Glomerular endothelial cell (primary cell): ENCODE measurements at regions not wholly inside any gene's neighbourhood (a gene's known extent, or its start where the extent isn't known, plus 50 kb on each side); places are given as distances from the start of the nearest gene placed in this dataset.

ENCODE experiments used
- DNase-seq: peaks from one replicate; pipeline ENCODE4 v3.0.0-alpha.2; 2011; ENCODE audit warnings: low read depth, low spot score; ENCODE audit errors: extremely low read depth

DNA sequence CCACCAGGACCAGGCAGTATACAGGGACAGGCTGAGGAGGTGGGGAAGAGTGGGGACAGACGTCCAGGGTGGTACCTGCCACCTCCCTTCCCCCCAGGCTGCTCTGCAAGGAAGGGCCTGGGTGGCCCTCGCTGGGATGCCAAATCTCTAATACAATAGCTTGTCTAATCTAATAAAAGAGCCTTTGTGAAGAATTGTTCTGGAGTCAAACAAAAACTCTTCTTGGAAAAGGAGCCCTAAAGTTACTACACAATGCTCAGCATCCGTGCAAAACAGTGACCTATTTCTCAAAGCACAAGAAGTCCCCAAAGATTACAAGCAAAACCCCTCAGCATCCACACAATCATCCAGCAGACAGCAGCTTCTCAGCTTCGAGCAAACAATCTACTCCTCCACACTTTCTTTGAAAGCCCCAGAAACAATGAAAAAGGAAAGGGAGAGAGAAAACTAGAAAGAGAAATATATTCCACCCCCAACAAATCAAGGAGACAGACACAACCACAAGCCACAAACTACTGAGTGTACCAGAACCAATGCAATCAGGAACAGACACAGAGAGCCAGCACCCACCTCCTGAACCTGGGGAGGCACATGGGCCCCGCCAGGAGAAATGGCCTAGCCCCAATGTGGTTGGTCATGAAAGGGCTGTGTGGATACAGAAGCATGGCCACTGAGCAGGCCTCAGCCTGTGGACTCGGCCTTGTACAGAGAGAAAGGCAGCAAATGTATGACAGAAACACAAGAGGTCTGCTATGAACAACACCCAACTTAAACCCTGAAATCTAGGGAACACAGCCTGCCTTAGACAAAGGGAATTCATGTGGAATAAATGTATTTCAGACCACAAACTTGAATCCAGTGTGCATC, 177.1 kb upstream of the CHRNA7 start:
- no peak for DNase-seq

DNA sequence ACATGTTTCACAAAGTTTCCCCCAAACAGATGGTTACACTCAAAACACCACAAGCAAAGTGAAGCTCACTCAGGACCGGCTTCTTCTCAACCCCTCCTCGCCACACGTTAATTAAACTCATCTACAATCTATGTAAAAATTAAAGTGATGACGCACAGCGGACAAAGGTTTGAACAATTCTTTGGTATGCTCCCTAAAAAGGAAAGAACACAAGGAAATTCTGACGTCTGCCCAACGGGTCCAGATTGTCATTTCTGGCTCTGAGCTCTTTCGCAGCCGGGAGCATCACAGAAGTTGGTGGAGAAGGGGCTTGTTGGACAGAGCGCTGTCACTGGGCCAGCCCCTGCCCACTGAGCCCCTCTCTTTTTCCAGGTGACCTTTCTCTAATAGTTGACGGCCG, 173.7 kb upstream of the CHRNA7 start:
- DNase-seq: no peak

DNA sequence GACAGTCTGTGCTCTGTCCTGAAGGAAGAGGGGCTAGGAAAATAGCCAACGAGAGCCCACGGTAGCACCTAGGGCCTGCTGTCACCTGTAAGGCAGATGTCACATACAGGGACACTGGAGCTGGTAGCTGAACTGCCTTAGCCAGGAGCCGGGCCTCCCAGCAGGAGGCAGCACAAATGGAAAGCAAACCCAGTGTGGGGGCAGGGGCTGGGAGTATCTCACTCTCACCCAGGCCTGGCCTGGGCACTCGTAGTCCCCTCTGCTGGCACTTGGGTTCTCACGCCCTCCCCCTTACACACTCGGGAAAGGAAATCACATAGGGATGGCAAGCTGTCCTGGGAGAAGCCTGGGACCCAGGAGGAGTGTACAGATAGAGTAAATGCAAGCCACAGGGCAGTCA, 173.1 kb upstream of the CHRNA7 start:
- DNase-seq: no peak

DNA sequence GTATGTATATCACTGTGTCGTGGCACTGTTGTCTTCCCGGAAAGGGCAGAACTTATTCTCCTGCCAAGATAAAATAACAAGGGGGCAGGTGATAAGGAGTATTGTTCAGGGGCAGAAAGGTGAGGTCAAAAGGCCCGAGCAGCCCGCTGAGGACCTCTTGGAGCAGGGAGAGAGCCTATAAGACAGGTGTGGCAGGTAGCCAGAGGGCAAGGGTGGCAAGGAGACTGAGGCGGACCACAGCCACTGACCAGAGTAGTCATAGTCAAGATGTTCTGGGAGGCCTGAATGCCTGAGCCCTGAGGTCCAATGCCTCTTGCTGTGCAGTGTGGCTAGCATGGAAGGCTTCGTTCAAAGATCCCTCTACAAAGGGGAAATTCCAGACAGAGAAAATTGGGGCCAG, 172.3 kb upstream of the CHRNA7 start:
- no peak for DNase-seq

DNA sequence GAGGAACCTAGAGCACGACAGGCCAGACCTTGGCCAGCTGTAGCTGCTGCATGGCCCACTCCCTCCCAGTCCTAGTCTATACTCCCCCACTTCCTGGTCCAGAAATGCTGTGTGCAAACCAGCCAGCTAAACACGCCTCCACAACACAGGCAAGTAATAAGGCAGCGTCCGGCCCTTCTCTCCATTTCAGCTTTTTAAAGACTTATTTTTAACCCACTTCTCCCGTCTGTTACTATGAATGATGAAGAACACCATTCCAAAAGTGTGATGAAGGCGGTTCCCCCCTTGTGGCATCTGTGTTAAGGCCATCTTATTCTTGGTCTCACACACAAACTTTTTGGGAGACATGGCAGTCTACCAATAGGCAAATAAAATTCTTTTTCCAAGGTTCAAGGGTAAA, 164.1 kb upstream of the CHRNA7 start:
- no peak for DNase-seq

DNA sequence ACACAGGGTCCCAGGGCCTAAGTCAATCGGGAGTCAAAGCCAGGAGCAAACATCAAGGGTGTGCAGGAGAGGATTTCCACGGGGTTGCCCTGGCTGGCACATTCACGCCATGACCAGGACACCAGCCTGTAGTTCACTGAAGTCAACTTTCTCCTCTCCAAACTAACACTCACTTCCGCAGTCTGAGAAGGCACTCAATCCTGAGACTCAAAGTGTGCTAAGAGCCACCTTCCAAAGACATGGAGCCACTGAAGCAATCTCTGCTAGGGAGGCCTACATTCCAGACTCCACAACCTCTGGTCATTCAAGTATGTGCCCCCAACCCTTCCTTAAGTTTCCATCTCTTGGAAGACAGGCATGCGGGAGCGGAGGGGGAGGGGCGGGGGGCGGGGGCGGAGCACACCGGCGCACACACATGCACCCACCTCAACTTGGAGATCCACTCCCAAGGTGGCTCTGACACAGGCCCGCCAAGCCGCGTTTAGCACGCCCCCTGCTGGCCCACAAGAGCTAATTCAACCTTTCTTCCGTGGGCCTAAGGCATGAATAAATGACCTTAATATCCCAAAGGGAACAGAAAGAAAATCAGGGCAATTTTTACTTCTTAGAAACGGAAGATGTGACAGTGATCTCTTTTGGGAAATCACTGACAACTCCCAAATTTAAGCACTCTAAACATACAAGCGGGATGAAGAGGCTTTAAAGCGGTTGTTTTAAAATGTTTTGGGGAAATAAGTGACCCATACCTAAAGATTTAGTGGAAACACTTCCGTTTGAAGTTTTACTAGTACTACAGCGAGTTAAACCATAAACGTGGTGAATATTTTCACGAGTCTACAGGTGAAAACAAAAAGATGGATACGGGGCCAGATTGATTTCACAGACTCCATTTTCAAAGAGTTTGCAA, 162.5 kb upstream of the CHRNA7 start:
- DNase-seq: peak; percentile 9

DNA sequence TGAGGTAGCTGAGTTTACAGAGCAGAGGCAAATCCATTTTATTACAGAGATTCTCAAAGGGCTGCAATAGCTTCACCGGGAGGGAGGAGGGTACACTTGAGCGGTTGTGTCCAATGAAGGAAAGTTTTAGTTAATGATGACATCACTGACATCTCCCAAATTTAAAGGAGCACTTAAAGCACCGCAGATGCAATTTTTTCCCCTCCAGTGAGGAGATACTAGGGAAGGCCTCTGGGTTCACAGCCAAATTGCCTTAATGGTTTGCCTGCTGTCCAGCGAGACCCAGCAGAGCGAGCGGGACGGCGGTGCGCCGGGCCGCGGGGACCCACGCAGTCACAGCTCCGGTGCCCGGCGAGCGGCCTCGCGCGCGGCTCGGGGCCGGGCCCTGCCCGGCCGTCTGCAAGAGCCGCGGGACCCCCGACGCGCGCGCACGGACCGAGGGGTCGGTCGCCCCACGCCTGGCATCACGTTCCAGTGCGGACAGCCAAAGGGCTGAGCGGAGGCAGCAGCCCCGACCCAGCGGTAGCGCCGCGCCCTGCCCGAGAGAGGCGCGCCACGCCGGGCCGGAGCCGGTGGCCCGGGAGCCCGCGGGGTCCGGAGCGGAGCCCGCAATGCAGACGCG, 160.5 kb upstream of the CHRNA7 start:
- DNase-seq: no peak

DNA sequence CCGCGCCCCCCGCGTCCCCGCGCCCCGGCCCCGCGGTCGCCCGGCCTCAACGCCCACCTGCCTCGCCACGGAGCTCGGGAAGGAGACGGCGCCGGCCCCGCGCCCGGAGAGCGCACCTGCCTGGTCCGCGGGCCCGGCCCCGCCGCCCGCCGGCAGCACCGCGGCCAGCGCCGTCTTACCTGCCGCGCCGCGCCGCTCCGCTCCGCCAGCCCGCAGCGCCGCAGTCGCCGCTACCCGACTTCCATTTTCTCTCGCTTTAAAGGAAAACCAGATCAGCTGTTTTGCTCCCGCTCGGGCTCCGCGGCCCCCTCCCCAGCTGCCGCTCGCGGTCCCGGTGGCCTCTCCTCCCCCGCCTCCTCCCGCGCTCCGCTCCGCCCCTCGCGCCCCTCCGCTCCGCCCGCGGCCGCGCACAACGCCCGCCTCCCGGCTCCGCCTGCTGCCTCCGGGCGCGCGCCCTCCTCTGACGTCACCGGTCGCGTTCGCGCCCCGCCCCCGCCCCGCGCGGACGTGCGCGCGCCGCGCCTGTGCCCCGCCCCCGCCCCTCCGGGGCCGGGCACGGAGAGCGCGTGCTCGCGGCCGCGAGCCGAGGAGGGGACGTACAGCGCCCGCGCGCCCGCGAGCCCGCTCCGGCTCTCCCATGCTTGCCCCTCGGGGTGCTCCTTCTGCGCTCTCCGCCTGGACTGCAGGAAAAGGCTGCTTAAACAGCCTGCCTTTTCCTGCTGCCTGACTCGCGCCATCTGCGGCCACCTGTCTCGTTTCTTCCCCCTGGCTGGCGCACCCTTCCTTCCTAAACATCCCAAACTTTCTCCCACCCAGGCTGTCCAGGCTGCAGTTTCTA, 159.8 kb upstream of the CHRNA7 start, which contains the start of gene OTUD7A:
TSS of gene OTUD7A (minus strand) at position 346 of the 838 bp plus-strand sequence.
- no peak for DNase-seq

DNA sequence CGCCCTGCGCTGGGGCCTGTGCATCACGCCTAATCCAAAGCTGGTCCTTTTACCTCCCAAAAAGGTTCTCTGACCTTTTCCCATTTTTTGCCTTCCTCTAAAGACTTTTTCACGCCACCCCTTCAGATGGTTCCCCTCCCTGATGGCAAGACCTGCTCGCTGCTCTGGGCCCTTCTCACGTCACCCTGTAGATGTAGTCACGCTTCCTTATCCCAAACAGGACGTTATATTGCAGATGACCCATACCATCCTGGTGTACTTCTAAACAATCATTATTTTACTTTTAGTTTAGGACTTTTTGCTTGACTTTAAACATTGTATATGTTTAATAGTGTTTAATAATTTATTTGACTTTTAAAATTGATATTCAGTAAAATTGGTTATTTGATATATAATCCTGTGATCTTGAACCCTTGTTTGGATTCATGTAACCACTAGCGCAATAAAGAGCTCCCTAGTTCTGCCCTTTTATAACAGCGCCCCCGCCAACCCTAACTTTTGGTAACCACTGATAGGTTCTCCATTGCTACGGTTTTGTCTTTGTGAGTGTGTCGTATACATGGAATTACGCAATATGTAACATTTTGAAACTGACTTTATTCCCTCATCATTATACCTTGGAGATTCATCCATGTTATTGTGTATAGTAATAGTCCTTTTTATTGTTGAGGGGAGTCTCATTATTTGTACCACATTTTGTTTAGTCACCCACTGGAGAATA, 159.0 kb upstream of the CHRNA7 start:
- DNase-seq: no peak

DNA sequence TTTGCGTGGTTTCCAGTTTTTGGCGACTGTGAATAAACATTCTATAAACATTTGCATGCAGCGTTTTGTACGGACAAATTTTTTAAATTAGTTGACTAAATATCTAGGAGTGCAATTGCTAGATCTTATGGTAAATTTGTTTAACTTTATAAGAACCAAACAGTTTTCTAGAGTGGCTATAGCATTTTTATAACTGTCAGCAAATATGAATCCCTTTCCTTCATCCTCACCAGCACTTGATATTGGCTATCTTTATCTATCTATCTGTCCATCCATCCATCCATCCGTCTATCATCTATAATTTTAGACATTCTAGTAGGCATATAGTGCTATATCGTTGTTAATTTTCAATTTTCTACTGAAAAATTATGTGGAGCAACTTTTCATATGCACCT, 158.4 kb upstream of the CHRNA7 start:
- no peak for DNase-seq

DNA sequence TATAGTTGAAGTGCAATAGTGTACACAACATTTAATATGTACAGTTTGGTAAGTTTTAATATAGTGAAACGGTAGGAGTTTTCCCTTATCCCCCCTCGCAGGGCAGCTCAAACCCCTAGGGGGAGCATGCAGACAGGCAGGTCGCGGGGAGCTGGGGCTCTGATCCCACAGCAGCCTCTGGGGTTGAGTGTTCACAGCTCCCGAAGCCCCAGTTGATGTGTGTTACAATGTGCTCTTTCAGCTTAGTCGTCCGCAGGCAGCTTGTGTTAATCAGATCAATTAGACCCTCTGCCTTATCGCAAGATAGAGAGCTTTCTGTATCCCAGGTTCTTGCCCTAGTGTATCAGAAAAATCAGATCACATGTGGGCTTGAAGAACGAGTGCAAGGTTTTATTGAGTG, 143.1 kb upstream of the CHRNA7 start:
- DNase-seq: no peak

DNA sequence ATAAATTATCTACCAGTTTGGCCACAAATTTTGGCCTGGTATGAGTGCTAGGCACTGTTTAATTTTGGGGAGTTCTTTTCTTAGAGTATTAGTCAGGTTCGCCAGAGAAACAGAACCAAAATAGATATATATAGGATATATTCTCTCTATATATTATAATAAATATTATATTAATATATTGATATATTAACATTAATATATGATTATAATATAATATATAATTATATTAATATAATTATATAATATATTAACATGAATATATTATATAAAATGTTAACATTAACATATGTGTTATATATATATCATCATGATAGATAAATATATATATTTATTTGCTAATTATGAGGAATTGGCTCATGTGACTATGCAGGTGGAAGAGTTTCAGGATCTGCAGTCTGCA, 137.8 kb upstream of the CHRNA7 start:
- no peak for DNase-seq

DNA sequence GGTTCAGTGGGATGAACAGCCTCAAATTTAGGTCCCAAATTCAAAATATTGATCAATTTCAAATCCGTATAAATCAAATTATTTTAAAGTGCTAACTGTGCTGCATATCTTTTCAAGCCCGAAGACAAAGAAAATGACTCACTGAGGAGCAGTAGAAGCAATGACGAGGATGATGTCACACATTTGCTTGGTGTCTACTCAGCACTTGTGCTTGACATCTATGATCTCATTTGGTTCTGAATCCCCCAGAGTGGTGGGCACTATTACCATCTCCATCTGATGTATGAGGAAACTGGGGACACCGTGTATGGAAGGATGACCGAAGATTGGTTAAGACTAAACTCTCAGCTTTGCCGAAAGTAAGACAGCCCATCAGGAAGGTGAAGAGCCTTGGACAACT, 136.5 kb upstream of the CHRNA7 start:
- no peak for DNase-seq

DNA sequence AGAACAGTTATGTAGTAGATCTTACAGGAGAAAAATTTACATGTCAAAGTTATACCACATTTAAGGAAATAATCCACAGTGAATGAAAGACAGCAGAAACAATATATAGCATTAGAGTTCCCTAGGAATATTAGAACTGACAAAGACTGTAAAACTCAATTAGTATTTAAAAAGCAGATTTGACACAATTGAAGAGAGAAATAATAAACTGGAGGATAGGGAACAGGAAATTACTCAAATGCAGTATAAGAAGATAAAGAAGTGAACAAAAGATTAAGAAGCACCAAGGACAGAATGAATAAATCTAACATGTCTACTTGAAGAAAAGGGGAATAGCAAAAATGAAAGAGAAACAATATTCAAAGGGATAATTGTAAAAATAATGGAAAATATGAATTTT, 132.6 kb upstream of the CHRNA7 start:
- no peak for DNase-seq

DNA sequence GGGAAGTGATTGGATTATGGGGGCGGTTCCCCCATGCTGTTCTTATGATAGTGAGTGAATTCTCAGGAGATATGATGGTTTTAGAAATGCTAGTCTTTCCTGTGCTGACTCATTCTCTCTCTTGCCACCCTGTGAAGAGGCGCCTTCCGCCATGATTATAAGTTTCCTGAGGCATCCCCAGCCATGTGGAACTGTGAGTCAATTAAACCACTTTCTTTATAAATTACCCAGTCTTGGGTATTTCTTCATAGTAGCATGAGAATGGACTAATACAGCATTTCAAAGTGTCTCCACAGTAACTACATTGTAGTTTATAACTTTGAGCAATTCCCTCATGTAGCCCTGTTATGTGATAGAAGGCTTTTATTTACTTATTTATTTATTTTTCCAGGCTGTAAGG, 128.8 kb upstream of the CHRNA7 start:
- no peak for DNase-seq

DNA sequence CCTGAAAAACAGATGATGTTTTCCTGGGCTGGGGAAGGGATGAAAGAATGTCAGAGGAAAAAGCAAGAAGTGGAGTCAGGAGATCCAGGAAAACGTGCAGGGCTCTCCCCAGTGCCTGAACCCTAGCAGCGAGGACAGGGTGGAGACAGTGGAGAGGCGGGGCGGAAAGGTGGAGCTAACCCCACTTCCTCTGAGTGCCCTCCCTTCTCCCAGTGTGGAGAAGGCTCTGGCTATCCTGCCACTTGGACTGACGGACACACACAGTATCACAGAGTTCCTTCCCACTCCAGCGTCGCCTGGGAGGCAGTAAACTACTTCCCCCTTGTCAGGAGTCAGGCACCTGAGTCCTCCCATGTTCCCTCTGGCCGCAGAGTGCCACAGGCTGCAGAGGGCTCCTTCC, 125.3 kb upstream of the CHRNA7 start:
- DNase-seq: no peak

DNA sequence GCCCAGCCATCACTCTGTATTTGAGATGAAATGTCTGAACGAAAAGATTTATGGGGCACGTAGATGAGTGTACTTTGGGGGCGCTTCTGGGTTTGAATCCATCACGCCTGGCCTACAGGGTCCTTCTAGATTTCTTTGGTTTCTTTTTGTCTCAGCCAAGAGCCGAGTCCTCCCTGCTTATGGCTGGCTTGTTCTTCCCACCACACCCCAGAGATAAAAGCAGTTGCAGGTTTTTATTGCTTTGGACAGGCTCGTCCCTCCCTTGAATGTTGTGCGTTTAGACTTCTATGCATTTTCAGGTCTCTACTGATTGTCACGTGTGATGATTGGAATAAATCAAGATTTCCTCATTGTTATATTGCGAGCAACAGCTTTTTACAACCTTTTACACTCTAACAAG, 104.8 kb upstream of the CHRNA7 start:
- no peak for DNase-seq

DNA sequence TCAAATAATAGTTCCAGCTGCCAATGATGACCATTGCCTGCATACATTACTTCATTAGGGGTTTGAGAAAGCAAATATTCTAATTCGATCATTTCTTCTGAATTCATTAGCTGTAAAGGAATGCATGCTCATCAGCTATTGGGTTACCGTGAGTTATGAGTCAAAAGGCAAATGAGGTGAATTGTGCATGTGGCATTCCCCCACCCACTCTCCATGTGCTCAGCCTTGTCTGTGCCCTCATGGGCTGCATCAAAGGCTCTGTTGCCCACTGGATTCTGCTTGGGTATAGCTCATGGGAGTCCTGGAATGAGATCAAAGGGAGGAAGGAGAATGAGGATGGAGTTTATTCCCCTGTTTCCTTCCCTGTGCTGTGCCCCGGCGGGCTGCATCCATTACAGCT, 99.3 kb upstream of the CHRNA7 start:
- no peak for DNase-seq

DNA sequence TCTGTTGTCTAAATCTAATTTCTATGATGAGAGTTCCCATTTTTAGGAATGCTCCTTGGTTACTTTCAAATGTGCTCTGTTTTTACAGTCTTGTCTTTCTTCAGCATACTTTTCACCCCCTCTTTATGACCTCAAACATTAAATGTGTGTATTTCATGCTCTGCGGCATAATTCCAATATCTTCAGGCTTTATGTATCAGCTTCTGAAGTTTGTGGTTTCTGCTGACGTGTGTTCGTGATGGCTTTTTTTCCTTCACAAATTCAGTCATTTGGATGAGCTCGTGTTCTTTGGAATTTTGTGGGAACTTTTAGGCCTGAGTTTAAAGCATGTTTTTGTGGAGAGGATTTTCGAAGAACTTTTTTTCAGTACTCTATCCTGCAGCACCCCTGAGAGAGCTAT, 97.7 kb upstream of the CHRNA7 start:
- DNase-seq: no peak

DNA sequence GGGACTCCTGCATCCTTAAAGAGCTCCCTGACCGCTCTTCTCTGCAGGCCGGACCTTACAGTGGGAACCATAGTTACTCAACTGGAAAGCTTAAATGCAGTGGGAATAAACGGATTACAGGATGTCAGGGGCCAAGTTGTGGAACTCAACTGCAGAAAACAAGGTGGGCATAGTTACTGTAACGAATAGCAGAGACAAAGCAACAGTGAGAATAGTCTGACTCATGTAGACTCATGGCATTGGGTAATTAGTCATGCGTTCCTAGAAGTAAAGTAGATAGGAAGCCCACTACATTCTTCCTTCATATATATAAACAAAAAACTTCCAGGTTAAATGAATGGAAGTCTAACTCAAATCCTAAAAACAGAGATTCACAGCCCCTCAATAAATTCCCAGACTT, 95.5 kb upstream of the CHRNA7 start:
- DNase-seq: no peak
